Endothelial cell of umbilical vein (primary cell): ENCODE measurements at regions not wholly inside any gene's neighbourhood (a gene's known extent, or its start where the extent isn't known, plus 50 kb on each side); places are given as distances from the start of the nearest gene placed in this dataset.

Experiments
- CTCF ChIP-seq, 2 donors: IDR thresholded peaks; 1 replicate in 1 of 2; 2 replicates in 1 of 2; pipeline ENCODE4 v1.5.1; 2011; ENCODE audit warnings: low read length in 2 of 2, mild to moderate bottlenecking in 2 of 2, moderate library complexity in 2 of 2, control low read depth in 1 of 2, inconsistent platforms in 1 of 2, low read depth in 1 of 2; ENCODE audit not compliant: insufficient read depth in 1 of 2; ENCODE audit errors: extremely low read depth in 1 of 2
- MAX ChIP-seq: IDR thresholded peaks from 2 replicates; pipeline ENCODE4 v1.6.1; 2011; ENCODE audit not compliant: insufficient read depth, insufficient read length
- POLR2AphosphoS5 ChIP-seq: IDR thresholded peaks from 2 replicates; pipeline ENCODE4 v1.6.1; 2012; ENCODE audit warnings: low read depth, mild to moderate bottlenecking, control low read depth, low read length, moderate library complexity; ENCODE audit not compliant: insufficient read depth

- no peak for TF ChIP-seq CTCF (IDR thresholded peaks at IDR 0.05; ENCODE audit: extremely low read depth in 1 of 2, insufficient read depth in 1 of 2, low read depth in 1 of 2, low read length in 2 of 2)
- TF ChIP-seq MAX: no peak
- TF ChIP-seq POLR2AphosphoS5: no peak
Measured at GRCh38 chr3:144963810-144964209, 992.2 kb downstream of the DIPK2A start.
